HG03108 (cell line): ENCODE measurements at regions not wholly inside any gene's neighbourhood (a gene's known extent, or its start where the extent isn't known, plus 50 kb on each side); places are given as distances from the start of the nearest gene placed in this dataset.

Source experiments
- ATAC-seq: cut with Tn5 transposase; IDR thresholded peaks from one replicate; pipeline ENCODE4 v1.9.1; 2021; ENCODE audit warnings: moderate library complexity; ENCODE audit not compliant: unreplicated experiment

- ATAC-seq: no peak
Measured at GRCh38 chr16:55152875-55153390, 171.1 kb upstream of the IRX6 start.

GRCh38 chr16:55154262-55154661 lies 169.7 kb upstream of the IRX6 start:
- ATAC-seq: no peak

DNA sequence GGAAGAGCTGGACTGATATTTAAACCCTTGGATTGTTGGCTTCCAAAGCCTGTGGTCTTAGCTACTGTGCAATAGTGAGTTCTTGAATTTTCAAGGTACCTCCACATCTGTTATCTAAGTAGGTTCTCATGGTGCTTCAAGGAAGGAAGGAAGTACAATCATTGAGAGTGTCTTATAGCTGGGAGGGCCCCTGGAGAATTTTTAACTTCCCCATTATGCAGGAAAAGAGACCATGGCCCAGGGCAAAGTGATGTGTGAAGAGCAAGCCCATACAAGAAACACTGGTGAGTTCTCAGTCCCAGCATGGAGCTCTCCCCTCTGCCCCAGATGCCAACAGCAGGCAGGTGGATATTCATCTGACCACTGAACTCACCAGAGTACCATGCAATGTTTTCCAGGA lies 169.0 kb upstream of the IRX6 start:
- ATAC-seq: no peak

DNA sequence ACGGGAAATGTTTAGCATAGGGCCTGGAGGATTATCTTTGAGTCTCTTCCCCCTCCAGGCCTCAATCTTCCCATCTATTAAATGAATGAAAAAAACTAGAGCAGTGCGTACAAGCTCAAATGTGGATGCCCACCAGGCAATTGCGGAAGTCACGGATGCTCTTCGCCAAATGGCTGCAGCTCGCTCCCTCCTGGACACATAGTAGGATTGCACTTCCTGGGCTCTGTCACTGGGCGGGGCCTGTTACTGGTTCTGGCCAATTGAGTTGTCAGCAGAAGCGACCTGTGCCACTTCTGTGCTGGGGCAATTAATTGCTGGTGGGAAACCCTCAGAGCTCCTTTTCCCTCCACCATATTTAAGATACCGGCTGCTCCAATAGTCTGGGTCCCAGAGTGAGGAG lies 168.2 kb upstream of the IRX6 start:
- ATAC-seq: no peak

- ATAC-seq: no peak
Measured at GRCh38 chr16:55169780-55170179, 154.2 kb upstream of the IRX6 start.

DNA sequence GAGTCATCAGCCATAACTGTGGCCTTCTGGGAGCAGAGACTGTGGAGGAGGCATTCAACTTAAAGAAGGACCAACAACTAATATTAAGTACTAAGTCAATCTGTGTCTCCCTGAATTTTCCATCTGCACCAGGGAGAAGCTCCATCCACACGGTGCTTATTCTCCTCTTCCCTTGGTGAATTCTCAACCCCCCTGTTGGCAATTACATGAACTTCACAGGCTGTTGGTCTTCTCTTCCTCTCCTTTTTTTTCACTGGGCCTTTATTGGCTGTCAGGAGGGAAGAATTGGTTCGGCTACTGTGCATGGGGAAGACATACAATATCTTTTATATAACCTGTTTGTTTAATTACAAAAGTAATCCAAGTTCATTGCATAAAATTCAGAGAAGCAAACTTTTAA lies 152.8 kb upstream of the IRX6 start:
- ATAC-seq: no peak

- no peak for ATAC-seq
Measured at GRCh38 chr16:55175389-55175788, 148.6 kb upstream of the IRX6 start.

DNA sequence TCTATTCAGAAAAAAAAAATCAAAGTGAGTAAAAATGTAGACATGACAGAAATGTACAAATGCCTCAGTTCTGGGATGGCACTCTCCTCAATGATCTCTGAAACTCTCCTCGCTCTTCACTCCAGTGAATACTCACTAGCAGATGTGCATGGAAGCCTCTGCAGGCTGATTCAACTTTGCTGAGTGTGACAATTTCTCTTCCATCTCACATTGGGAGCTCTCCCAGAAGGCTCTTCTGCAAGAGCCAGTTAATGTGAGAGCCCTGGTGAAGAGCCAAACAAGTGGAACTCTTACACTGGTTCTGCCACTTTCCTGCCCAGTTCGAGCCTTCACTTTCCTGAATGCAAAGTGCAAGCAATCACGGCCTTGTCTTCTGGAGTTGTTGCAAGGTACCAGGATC lies 147.1 kb upstream of the IRX6 start:
- ATAC-seq: no peak

DNA sequence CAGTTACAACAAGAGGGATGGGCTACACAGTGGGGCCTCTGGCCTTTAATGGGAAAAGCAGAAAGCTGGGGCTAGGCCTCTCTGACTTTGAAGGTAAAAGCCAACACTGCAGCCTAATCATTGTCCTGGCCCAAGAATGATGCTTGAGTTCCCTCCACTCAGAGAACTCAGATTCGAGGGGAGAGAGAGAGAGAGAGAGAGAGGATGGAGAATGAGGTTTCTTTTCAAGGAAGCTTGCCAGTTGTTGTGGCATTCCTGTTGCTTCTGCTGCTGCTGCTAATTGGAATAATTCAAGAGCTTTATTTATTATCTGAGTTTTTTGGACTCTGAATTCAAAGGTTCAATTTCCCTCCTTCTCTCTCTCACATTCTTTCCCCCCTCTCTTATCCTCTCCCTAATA lies 144.6 kb upstream of the IRX6 start:
- no peak for ATAC-seq

- no peak for ATAC-seq
Measured at GRCh38 chr16:55179852-55180585, 144.0 kb upstream of the IRX6 start.

- ATAC-seq: no peak
Measured at GRCh38 chr16:55184052-55184451, 140.0 kb upstream of the IRX6 start.

DNA sequence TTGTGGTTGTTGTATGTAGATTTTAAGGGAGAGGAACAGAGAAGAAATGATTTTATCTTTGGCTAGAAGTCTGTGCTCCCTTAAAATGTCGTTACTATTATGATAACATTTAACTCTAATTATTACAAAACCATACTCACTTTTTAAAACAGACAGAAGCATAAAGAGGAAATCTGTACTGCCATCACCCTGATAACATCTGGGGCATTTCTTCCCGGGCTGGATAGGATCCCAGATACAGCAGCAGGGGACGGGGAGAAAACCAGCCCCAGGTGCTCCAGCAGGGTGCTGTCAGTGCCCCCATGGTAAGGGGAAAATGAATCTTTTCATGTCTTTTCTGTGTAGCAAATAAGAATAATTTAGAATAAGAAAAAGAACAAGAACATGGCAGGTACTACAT lies 139.4 kb upstream of the IRX6 start:
- no peak for ATAC-seq

- no peak for ATAC-seq
Measured at GRCh38 chr16:55189224-55189623, 134.8 kb upstream of the IRX6 start.

DNA sequence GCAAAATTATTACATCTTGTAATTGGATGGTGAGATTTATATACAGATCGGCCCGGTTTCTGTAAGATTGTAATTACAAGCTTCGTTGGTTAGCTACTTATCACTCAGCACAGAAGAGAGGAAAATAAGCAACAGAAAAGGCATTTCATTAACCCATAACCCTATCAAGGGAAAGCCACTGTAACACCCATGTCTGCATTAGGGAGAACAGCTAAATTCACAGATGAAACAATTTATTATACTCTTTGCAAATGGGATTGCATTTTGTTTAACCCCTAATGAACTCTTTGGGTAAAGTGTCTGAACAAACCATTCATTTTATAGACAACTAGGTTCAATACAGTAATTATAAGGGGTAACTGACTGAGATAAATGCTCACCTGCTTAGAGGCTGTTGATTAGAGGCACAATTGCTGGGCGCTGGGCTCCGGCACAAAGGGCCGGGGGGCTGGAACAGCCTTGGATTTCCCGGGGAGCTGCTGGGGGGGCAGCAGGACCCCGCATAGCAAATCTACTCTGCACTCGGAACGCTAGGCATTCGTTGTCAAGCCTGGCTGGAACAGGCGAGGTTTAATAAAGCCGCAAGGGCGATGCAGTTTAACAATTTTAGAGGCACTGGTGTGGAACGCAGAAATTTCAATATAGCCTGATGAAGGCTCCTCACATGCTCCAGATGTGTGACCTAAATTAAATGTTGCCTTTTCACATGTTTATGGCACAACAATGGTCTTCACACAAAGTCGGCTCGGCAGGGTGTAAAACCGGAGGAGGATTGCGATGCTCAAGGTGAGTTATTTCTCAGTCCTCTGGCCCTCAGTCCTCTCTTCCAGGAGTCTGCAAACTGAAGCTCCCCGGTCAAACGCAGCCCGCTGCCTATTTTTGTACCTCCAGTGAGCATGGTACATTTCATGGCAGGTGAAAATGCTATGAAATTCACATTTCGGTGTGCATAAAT lies 134.0 kb upstream of the IRX6 start:
- no peak for ATAC-seq

DNA sequence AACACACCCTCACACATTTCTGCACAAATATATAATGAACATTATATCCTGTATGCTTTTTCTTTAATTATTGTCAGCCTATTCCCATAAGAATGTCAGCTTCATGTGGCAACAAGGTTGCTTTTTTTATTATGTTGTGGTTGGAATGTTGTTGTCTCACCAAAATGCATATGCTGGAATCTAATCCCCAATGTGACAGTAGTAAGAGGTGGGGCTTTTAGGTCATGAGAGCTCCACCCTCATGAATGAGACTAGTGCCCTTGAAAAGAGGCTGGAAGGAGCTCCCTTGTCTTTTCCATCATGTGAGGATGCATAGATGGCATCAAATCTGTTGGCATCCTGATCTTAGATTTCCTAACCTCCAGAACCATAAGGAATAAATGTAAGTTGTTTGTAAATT lies 131.3 kb upstream of the IRX6 start:
- ATAC-seq: no peak

GRCh38 chr16:55203570-55203969 lies 120.4 kb upstream of the IRX6 start:
- ATAC-seq: no peak

- ATAC-seq: no peak
Measured at GRCh38 chr16:55204069-55204468, 119.9 kb upstream of the IRX6 start.

DNA sequence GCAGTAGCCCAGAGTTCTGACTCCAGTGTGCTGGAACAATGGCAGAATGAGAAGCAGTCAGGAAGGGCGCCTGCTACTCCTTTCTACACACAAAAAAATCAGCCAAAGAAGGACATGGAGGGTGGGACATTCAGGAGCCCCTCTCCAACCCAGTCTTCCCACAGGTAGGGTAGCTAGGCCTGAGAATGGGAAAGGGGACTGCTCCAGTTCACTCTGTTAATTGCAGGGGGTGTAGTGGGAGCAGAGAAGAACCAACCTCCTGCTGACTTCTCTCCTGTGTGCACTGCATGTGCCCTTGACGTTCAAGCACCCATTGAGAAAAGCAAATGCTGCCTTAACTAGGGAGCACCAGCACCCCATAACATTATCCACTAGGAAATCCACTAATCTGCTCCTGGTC lies 119.1 kb upstream of the IRX6 start:
- no peak for ATAC-seq

GRCh38 chr16:55207693-55208428 lies 116.1 kb upstream of the IRX6 start:
- no peak for ATAC-seq

GRCh38 chr16:55209626-55210025 lies 114.4 kb upstream of the IRX6 start:
- ATAC-seq: no peak

- ATAC-seq: no peak
Measured at GRCh38 chr16:55212791-55213190, 111.2 kb upstream of the IRX6 start.
